SK-N-SH treated with all-trans-retinoic acid at 6 μM for 48 hours (cell line): ENCODE measurements at regions not wholly inside any gene's neighbourhood (a gene's known extent, or its start where the extent isn't known, plus 50 kb on each side); places are given as distances from the start of the nearest gene placed in this dataset.

ENCODE experiments used
- ATAC-seq: fragments of 200-7000 bp; cut with Tn5 transposase; 3 replicates; pipeline ENCODE4 v1.9.1; 2020; ENCODE audit warnings: mild to moderate bottlenecking, moderate library complexity
- ARNTL ChIP-seq: fragments of 450-650 bp; formaldehyde crosslinking; IDR thresholded peaks from 2 replicates; pipeline ENCODE4 v1.5.0; 2020; ENCODE audit warnings: low read depth, mild to moderate bottlenecking, moderate library complexity, borderline replicate concordance
- BACH2 ChIP-seq: fragments of 250-450 bp; sonication (Bioruptor Pico); IDR thresholded peaks from 2 replicates; pipeline ENCODE4 v1.9.0; 2021; ENCODE audit warnings: mild to moderate bottlenecking, borderline replicate concordance
- GLIS3 ChIP-seq: fragments of 250-450 bp; sonication (Bioruptor Pico); IDR thresholded peaks from 2 replicates; pipeline ENCODE4 v1.5.0; 2020; ENCODE audit warnings: mild to moderate bottlenecking, moderate library complexity
- ISL1 ChIP-seq: fragments of 250-450 bp; sonication (Bioruptor Pico); IDR thresholded peaks from 2 replicates; pipeline ENCODE4 v2.1.2; 2022; ENCODE audit warnings: mild to moderate bottlenecking, moderate library complexity
- OSR1 ChIP-seq: fragments of 250-450 bp; sonication (Bioruptor Pico); IDR thresholded peaks from 2 replicates; pipeline ENCODE4 v1.8.0; 2022; ENCODE audit warnings: moderate library complexity, mild to moderate bottlenecking, inconsistent platforms
- RARB ChIP-seq: fragments of 250-450 bp; sonication (Bioruptor Pico); IDR thresholded peaks from 2 replicates; pipeline ENCODE4 v1.8.0; 2021; ENCODE audit warnings: mild to moderate bottlenecking, moderate library complexity
- SNAI2 ChIP-seq: fragments of 250-450 bp; sonication (Bioruptor Pico); IDR thresholded peaks from 2 replicates; pipeline ENCODE4 v1.5.0; 2020; ENCODE audit warnings: mild to moderate bottlenecking, moderate library complexity
- TCF4 ChIP-seq: fragments of 250-450 bp; sonication (Bioruptor Pico); IDR thresholded peaks from 2 replicates; pipeline ENCODE4 v1.8.0; 2021; ENCODE audit warnings: mild to moderate bottlenecking, moderate library complexity, borderline replicate concordance
- ZC3H10 ChIP-seq: fragments of 250-450 bp; sonication (Bioruptor Pico); IDR thresholded peaks from 2 replicates; pipeline ENCODE4 v1.5.1; 2021; ENCODE audit warnings: mild to moderate bottlenecking, moderate library complexity
- ZFP3 ChIP-seq: fragments of 250-450 bp; sonication (Bioruptor Pico); IDR thresholded peaks from 2 replicates; pipeline ENCODE4 v1.5.0; 2020; ENCODE audit warnings: mild to moderate bottlenecking, moderate library complexity
- ZFP30 ChIP-seq: fragments of 450-650 bp; formaldehyde crosslinking; IDR thresholded peaks from 2 replicates; pipeline ENCODE4 v1.5.0; 2022; ENCODE audit warnings: mild to moderate bottlenecking, moderate library complexity
- ZNF565 ChIP-seq: fragments of 450-650 bp; formaldehyde crosslinking; conservative IDR thresholded peaks from 2 replicates; pipeline ENCODE4 v1.5.0; 2020; ENCODE audit warnings: low read depth, mild to moderate bottlenecking, moderate library complexity
- ZNF70 ChIP-seq: fragments of 450-650 bp; formaldehyde crosslinking; IDR thresholded peaks from 2 replicates; pipeline ENCODE4 v1.5.0; 2020; ENCODE audit warnings: mild to moderate bottlenecking, moderate library complexity
- ZNF8 ChIP-seq: fragments of 450-650 bp; formaldehyde crosslinking; IDR thresholded peaks from 2 replicates; pipeline ENCODE4 v1.5.0; 2020; ENCODE audit warnings: mild to moderate bottlenecking, moderate library complexity
- TF ChIP-seq, protein P1 (sequence below): fragments of 250-450 bp; sonication (Bioruptor Pico); IDR thresholded peaks from 2 replicates; pipeline ENCODE4 v1.8.0; 2021; ENCODE audit warnings: low read depth, mild to moderate bottlenecking, moderate library complexity, borderline replicate concordance
- TF ChIP-seq, protein P2 (sequence below): fragments of 250-450 bp; sonication (Bioruptor Pico); IDR thresholded peaks from 2 replicates; pipeline ENCODE4 v1.5.0; 2020; ENCODE audit warnings: mild to moderate bottlenecking, moderate library complexity
- TF ChIP-seq, protein P3 (sequence below): fragments of 250-450 bp; sonication (Bioruptor Pico); IDR thresholded peaks from 2 replicates; pipeline ENCODE4 v1.5.1; 2021; ENCODE audit warnings: mild to moderate bottlenecking, moderate library complexity

DNA sequence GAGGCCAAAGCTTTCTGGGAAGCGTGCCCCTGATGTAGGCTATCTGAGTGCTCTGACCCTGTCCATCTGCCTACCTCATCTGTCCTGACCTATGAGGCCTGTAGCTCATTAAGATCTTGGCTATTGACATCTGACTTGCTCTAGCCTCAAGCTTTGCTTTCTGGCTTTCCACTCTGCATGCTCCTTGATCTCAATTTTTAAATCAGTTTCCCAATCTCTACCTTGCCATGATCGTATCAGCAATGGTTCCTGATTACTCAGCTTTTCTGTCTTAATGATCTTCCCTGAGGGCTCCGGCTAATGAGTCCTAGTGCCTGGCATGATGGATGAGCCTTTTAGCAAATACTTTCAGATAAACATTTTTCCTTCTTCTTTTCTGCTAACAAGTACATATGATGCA lies 262.0 kb downstream of the NDFIP2 start (continued):
- TF ChIP-seq, protein P1, sequence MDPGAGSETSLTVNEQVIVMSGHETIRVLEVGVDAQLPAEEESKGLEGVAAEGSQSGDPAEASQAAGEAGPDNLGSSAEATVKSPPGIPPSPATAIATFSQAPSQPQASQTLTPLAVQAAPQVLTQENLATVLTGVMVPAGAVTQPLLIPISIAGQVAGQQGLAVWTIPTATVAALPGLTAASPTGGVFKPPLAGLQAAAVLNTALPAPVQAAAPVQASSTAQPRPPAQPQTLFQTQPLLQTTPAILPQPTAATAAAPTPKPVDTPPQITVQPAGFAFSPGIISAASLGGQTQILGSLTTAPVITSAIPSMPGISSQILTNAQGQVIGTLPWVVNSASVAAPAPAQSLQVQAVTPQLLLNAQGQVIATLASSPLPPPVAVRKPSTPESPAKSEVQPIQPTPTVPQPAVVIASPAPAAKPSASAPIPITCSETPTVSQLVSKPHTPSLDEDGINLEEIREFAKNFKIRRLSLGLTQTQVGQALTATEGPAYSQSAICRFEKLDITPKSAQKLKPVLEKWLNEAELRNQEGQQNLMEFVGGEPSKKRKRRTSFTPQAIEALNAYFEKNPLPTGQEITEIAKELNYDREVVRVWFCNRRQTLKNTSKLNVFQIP (CRISPR knock-in tag): no peak
- TF ChIP-seq OSR1 (CRISPR knock-in tag) (no peak), ZNF8 (no peak)

DNA sequence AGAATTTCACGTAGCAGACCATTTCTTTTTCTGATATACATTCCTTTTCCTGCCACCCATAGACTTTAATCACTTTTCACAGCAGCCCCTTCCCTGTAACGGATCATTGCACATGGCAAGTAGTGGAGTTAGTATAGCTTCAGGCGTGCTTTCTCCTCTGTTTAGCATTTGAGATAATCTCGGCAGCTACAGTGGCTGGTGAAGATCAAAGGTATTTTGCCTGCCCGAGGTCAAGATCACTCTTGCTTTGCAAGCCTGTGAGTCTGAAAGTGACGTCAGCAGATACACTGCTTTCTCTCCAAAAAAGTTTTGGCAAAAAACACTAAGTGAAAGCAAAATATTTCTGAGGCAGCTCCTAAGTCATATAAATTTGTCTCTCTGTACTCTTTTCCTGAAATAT lies 260.0 kb downstream of the NDFIP2 start:
- TF ChIP-seq, protein P2, sequence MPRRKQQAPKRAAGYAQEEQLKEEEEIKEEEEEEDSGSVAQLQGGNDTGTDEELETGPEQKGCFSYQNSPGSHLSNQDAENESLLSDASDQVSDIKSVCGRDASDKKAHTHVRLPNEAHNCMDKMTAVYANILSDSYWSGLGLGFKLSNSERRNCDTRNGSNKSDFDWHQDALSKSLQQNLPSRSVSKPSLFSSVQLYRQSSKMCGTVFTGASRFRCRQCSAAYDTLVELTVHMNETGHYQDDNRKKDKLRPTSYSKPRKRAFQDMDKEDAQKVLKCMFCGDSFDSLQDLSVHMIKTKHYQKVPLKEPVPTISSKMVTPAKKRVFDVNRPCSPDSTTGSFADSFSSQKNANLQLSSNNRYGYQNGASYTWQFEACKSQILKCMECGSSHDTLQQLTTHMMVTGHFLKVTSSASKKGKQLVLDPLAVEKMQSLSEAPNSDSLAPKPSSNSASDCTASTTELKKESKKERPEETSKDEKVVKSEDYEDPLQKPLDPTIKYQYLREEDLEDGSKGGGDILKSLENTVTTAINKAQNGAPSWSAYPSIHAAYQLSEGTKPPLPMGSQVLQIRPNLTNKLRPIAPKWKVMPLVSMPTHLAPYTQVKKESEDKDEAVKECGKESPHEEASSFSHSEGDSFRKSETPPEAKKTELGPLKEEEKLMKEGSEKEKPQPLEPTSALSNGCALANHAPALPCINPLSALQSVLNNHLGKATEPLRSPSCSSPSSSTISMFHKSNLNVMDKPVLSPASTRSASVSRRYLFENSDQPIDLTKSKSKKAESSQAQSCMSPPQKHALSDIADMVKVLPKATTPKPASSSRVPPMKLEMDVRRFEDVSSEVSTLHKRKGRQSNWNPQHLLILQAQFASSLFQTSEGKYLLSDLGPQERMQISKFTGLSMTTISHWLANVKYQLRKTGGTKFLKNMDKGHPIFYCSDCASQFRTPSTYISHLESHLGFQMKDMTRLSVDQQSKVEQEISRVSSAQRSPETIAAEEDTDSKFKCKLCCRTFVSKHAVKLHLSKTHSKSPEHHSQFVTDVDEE: peak; percentile 77; the same call in 1 of the 2 replicates
- TF ChIP-seq GLIS3 (CRISPR knock-in tag) (no peak), ZFP3 (no peak), TCF4 (CRISPR knock-in tag) (peak; percentile 67; the same call in 1 of the 2 replicates), ARNTL (CRISPR knock-in tag) (no peak), ZNF8 (no peak), ISL1 (CRISPR knock-in tag) (peak; percentile 28; the same call in 1 of the 2 replicates), ZNF70 (CRISPR knock-in tag) (no peak), OSR1 (CRISPR knock-in tag) (no peak), ZNF565 (CRISPR knock-in tag) (no peak), ZC3H10 (no peak), ZFP30 (CRISPR knock-in tag) (no peak), BACH2 (CRISPR knock-in tag) (no peak), SNAI2 (CRISPR knock-in tag) (no peak)
- TF ChIP-seq, protein P1 (CRISPR knock-in tag): no peak
- peak; percentile 88 for ATAC-seq

DNA sequence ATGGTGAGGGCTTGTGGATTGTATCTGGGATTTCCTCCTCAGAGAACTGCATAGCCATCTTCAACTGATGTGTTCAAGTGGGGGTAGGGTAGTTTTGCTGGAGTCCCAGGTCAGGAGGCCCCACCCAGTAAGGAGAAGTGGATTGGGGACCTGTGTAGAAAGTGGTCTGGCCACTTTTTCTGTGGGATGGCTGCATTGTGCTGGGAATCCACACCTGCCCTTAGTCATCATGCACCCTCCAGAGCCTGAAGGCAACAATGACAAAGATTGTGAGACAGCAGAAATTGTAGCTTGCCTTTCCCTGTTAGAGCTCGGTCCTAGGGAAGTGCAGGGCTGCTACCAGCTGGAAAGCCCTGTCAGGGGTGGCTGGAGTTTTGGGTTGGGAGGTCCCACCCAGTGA lies 255.4 kb downstream of the NDFIP2 start:
- TF ChIP-seq TCF4 (CRISPR knock-in tag) (no peak), RARB (no peak)
- TF ChIP-seq, protein P1 (CRISPR knock-in tag): no peak
- TF ChIP-seq, protein P2: no peak
- TF ChIP-seq, protein P3, sequence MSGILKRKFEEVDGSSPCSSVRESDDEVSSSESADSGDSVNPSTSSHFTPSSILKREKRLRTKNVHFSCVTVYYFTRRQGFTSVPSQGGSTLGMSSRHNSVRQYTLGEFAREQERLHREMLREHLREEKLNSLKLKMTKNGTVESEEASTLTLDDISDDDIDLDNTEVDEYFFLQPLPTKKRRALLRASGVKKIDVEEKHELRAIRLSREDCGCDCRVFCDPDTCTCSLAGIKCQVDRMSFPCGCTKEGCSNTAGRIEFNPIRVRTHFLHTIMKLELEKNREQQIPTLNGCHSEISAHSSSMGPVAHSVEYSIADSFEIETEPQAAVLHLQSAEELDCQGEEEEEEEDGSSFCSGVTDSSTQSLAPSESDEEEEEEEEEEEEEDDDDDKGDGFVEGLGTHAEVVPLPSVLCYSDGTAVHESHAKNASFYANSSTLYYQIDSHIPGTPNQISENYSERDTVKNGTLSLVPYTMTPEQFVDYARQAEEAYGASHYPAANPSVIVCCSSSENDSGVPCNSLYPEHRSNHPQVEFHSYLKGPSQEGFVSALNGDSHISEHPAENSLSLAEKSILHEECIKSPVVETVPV (CRISPR knock-in tag): no peak
- TF ChIP-seq, all 23 proteins: peak for 0
- ATAC-seq: no peak
